HG02763 (cell line): ENCODE measurements at regions not wholly inside any gene's neighbourhood (a gene's known extent, or its start where the extent isn't known, plus 50 kb on each side); places are given as distances from the start of the nearest gene placed in this dataset.

Source experiments
- ATAC-seq: cut with Tn5 transposase; IDR thresholded peaks from one replicate; pipeline ENCODE4 v1.9.1; 2021; ENCODE audit warnings: mild to moderate bottlenecking, moderate library complexity; ENCODE audit not compliant: unreplicated experiment

DNA sequence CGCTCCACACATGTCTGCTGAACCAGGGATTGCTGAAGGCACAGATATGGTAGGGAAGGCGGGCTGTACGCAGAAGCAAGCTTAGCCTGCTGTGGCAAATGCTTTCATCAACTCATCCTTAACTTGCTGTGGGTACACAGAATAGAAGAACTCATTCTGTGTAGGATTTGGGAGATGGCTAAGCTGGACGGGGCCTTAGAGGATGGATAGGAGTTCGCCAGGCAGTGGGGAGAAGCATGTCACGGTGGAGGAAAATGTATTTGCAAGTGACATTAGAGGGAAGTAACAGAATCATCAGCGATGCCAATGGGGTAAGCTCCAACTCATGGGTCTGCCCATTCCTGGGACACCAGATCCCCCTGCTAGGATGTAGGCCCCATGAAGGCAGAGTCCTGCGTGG lies 96.7 kb upstream of the SMIM21 start:
- ATAC-seq = no peak

DNA sequence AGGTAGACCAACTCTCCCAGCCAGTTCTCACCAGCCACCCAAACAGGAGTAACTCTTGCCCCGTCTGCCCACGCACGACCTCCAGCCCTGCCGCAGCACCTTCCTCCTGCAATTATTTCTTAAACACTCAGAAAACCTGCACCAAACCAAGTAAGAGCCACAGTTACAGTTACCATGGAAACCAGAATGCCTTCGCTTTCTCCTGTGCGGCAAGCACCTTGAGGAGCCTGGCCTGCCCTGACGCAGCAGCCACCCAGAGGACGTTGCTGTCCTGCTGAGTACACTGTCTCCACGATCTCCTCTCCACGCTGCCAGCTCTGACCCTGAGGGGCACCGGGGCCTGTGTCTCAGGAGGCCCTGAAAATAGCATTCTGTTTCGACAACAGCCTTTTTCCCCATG lies 94.3 kb upstream of the SMIM21 start:
- no peak for ATAC-seq

DNA sequence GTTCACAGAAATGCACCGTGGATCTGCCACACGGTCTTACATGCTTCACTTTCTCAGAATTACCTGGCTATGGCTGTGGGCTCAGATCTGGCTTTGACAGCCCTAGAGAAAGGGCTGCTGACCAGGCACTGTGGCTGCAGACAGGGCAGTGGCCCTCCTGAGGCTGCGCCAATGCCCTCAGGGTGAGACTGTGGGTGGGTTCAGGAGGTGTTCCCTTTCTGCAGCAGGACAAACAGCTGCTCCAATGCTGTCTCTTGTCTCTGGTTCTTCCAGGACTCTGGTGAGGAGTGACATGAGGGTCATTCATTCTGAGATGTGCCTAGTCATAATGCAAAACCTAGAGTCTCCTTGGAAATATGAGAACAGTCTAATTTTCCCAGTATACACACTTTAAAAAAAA lies 90.5 kb upstream of the SMIM21 start:
- no peak for ATAC-seq

DNA sequence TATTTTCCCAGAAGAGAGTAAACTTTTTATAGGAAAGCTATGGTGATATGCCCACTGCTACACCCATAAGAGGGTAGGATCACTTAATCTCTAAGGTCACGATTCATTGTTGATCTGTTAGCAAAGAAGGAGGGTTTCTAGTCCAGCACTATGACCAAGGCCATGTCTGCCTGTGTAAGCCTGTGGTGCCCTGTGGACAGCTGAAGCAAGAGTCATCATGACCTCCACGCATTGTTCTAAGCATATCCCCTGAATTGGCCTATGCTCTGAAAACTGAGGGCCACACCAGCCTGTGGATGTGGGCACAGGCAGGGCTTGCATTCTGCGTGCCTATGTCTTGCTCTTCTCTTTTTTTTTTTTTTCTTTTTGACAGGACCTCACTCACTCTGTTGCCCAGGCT lies 89.8 kb upstream of the SMIM21 start:
- ATAC-seq = no peak

DNA sequence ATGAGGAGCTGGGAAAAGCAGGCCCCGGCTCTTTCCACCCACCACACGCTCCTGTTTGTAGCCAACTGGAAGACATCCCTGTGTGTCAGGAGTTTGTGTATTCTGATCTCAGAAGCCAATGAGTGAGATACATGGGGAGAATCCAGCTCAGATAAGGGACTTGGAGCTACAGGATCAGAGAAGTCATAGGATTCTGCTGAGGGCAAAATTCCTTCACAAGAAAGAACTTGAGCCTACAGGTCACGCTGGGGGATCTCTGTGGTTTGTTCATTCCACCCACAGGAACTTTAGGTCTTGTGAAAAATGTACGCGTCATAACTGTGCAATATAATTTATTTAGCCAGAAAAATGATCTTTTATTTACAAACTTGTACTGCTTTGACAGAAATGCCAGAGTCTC lies 80.1 kb upstream of the SMIM21 start:
- no peak for ATAC-seq

DNA sequence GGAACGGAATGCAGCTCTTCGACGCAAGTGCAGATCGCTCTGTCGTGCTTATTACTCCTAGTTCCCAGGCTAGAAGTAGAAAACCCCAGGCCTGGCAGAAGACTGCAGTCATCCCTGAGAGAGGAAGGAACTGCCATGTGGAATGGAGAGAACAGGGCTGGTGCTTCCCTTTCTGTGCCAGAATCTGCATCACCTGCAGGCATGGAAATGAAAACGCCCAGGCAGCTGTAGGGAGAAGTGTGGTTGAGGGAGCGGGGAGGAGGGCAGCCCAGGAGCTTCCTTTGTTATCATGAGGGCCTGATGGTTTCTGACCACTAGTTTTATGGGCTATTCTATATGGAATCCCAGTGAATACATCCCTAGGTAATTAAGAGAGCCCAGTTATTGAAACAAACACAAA lies 79.4 kb upstream of the SMIM21 start:
- ATAC-seq = no peak

DNA sequence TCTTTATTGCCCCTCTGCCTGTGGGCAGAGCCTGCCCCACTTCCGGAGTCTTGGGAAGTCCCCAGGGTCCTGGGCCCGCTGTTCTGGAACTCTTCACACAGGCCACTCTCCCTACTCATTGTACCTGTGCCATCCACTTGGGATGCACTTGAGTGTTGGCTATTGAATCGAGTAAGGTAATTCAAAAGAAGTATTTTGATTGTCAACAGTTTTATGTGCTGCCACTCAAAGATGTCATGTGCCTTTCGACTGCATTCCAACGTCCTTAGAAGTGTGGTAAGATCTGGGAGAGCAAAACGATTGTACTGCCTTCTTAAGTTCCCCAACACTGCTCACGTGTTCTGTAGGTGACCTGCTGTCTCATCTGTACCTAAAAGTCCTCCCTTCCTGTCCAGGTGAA lies 77.0 kb upstream of the SMIM21 start:
- ATAC-seq = no peak

DNA sequence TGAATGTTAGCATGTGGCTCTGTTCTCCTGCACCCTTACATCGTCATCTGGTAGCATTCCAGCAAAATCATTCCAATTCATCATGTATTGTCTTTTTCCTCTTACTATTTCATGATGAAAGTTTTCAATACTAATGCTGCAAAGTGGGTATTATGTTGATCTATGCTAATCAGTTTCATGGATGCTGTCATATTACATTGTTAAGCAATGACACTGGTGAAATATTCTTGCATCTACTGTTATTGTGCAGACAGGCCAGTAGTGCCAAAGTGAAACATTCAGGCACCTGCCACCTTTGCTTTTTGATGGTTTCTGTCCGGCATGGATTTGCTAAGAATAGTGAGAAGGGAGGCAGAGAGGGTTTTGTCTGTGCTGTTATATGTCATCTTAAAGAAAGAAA lies 76.1 kb upstream of the SMIM21 start:
- ATAC-seq = no peak

DNA sequence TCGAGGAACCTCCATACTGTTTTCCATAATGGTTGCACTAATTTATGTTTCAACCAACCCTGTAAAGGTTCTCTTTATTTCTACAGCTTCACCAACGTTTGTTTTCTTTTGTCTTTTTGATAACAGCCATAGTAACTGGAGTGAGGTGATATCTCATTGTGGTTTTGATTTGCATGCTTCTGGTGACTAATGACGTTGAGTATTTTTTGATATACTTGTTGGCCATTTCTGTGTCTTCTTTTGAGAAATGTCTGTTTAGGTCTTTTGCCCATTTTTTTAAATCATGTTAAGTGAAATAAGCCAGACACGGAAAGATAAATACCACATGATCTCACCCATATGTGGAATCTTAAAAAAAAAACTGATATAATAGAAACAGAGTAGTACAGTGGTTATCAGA lies 74.8 kb upstream of the SMIM21 start:
- ATAC-seq = no peak

DNA sequence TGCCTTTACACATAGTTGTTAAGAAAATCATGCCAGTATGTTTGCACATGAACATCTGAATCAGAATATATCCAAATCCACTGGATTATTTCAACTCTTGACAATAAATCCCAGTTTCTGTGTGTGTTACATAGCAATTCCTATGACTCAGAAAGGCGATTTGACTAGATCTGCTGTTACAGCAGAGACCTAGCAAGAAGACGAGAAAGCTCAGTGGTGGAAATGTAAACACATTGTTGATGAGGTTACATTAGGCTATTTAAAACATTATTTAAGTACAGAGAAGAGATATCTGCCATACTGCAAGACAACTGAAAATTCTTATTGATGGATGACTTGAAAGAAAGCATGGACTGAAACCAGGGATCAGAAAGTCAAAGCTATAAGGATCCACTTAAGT lies 73.0 kb upstream of the SMIM21 start:
- no peak for ATAC-seq

DNA sequence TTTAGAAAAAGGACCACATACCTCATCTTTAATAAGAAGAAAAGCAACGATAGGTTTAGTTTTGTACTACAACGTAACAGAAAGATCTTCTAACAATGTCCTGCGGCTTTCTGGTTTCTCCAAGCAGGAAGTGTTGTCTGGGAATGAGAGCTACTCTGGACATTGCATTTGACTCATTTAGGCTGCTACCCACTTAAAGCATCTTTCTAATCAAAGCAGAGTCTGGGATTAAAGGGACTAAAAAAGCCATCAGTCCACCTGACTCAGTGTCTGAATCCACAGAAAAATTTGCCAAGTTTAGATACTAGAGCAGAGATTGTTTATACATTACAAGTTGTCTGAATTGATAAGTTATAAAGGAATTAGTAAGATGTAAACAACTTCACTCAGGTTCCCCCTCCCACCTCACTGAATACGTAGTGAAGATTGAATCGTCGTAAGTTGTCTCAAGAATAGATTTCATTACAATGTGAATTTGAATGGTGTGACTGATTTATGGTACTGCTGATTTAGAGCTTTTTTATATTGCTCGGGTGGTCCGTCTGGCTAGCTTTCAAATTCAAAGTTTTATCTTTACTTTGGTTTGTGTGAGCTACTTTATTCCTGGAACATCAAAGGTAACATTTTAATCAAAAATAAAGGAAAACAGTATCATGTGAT lies 70.2 kb upstream of the SMIM21 start:
- no peak for ATAC-seq

DNA sequence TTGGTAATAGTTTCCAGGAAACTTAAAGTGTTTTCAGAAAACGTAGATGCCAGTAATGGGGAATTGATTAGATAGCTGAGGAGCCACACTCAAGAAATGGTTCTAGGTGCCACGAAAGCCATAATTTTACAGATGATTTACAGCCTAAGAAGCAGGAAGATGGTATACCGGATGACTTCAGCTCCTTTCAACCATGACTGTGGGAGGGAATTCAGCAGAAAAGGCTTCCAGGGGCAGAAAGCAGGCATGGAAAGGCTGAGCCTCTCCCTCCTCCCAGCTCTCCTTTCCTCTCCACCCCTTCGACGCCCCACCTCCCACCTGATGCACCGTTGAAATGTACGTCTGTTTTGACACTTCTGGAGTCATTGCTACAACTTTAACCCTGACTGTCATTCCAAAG lies 68.6 kb upstream of the SMIM21 start:
- ATAC-seq = no peak

DNA sequence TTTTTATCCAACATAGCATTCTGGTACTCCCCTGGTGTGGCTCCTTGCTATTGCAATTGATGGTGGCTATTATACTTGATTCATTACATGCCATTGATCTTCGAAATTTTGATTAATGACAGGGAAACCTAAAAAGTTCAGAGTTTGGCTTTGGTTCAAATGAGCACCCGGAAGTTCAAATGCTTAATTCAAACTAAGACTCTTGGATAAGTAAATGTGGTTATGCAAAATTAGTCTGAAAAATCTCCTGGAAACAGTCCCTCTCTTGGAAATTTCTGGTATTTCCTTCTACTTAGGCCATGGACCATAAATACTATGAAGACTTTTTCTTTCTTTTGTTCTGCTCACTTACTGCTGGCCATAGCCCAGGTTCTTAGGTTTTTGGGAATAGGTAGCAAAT lies 65.3 kb upstream of the SMIM21 start:
- ATAC-seq = no peak

DNA sequence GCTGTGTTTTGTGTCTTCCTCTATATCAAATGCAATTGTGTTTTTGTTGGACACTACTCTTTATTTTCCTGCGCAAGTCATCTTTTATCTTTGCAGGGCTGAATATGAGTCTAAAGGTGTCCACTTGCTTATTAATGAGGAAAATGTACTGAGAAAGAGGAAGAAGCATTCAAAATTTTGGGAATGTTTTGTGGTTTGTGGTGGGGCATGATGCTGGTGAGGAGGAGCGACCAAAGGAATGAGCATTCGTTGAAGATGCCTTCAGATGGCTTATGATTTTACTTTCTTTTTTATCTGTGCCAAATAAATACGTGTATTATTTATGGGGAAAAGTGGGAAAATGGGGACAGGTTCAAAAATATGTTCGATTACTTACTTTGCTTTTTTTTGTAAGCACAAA lies 63.9 kb upstream of the SMIM21 start:
- no peak for ATAC-seq

DNA sequence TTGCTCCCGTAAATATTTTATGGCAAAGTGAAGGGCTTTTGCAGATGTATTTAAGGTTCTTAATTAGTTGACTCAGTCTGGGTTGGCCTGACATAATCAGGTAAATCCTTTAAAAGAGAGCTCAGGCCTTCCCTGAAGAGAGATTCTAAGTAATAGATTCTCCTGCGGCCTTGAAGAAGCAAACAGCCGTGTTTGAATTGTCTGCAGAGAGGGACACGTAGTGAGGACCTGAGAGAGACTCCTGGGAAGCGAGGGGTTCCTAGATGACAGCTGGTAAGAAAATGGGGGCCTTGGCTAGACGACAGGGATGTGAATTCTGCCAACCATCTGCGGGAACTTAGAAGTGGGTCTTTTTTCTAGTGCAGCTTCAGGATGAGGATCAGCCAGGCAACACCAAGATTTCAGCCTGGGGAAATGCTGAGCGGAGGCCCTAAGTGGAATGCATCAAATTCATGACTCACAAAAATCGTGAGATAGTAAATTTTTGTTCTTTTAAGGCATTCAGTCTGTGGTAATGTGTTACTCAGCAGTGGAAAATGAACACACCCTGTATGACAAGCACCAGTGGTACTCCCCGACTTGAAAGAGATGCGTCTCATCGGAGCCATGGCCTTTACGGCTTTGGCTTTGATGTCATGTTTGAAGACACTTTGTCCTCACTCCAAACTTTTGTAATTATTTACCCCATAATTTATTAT lies 62.1 kb upstream of the SMIM21 start:
- no peak for ATAC-seq

DNA sequence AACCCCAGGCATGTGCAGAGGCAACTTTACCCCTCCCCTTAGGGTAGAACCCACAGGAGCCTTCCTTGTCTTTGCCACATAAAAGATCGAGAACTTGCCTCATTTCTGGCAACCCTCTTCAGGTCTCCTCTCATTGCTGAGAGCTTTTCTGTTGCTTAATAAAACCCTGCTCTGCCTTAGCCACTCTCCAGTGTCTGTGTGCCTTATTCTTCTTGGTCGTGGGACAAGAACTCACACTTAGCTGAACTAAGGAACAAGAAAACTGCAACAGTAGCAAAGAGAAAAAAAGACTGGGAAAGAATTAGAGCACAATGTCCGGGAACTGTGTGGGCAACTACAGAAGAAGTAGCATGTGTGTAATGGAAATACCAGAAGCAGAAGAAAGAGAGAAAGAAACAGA lies 56.2 kb upstream of the SMIM21 start:
- no peak for ATAC-seq

DNA sequence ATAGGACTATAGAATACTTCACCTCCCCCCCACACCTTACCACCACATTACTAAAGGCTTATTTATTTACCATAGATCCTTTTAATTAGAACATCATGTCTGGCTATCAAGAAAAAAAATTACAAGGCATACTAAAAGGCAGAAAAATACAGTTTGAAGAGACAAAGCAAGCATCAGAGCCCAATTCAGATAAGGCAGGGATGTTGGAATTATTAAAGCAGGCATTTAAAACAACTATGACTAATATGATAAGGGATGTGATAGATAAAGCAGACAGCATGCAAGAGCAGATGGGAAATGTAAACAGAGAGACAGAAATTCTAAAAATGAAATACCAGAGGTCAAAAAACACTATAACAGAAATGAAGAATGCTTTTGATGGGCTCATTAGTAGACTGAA lies 55.4 kb upstream of the SMIM21 start:
- no peak for ATAC-seq

DNA sequence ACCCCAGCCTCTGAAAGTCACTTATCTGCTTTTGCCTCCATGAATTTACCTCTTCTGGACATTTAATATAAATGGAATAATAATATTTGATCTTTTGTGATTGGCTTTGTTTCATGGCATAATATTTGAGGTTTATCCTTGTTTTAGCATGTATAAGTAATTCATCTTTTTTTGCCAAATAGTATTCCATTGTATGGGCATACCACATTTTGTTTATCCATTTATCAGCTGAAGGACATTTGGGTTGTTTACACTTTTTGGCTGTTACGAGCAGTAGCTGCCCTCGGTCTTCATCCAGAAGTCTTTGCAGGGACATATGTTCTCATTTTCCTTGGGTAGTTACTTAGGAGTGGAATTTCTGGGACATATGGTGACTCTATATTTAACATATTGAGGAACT lies 53.0 kb upstream of the SMIM21 start:
- ATAC-seq = no peak

DNA sequence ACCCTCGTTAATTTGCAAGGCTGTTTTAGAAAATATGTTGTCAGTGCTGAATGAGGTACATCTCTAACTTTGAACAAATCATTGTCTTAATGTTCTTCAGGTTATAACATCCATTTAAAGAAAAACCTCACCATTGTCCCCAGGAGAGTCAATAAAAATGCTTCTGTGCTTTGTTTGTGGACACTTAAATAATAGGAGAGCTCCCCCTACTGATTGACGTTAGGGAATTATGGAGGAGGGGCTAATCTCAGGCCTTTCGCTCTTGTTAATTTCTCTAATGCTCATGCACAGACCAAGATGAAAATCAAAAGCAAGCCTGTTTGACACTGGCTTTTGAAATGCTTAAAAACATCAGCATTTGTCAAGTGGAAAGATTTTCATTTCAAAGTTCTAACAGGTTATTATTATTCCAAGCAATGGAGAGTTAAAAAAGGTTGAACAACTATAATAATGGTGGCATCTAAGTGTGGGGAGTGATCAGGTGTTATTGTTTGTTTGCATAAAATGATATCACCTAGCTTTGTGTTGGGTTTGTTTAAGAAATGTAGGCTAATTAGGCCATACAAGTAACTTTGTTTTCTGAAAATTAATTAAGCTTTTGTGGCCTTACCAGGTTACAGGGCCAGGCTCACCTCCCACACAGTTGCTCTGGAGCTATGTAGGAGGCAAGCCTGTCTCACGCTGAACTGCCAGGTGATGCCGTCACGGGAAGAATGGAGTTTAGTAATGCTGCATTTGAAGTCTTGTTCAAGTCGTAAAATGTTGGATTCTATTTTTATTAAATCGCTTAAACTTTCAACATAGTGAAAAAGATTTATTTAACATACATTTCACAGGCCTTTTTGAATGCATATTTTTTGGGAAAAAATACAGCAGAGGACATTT lies 51.7 kb upstream of the SMIM21 start:
- peak; percentile 50 for ATAC-seq

DNA sequence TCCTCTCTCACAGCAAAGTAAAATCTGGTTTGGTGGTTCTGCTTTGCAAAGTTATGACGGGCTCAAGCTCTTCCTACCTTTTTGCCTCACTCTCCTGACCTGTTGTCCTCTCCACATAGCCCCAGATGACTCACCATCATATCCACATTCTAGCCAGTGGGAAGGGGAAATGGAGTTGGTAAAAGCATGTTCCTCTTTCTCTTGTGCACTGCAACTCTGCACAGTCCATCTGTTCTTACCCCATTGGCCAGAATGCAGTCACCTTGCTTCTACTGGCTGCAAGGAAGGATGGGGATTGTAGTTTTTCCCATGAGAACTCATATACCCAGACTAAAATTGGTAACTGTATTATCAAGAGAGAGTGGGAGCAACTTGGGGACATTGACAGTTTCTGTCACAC lies 50.4 kb upstream of the SMIM21 start:
- ATAC-seq = no peak
